ENCODE measurements at regions not wholly inside any gene's neighbourhood (a gene's known extent, or its start where the extent isn't known, plus 50 kb on each side); places are given as distances from the start of the nearest gene placed in this dataset.

GRCh38 chr3:66797889-66798560 lies 200.1 kb upstream of the KBTBD8 start:
- no peak for DNase-seq (ENCODE audit: low read depth in 2 of 3, low spot score in 1 of 3)

- DNase-seq (ENCODE audit: low read depth in 2 of 3, low spot score in 1 of 3): no peak
These were observed 197.1 kb upstream of the KBTBD8 start for GRCh38 chr3:66800941-66801545.

GRCh38 chr3:66803206-66803605 lies 194.9 kb upstream of the KBTBD8 start:
- DNase-seq (ENCODE audit: low read depth in 2 of 3, low spot score in 1 of 3): no peak

GRCh38 chr3:66803721-66804695 lies 194.1 kb upstream of the KBTBD8 start:
- DNase-seq (ENCODE audit: low read depth in 2 of 3, low spot score in 1 of 3): no peak

- no peak for DNase-seq (ENCODE audit: low read depth in 2 of 3, low spot score in 1 of 3)
These were observed 189.1 kb upstream of the KBTBD8 start for GRCh38 chr3:66808891-66809594.

- DNase-seq (ENCODE audit: low read depth in 2 of 3, low spot score in 1 of 3): no peak
These were observed 188.5 kb upstream of the KBTBD8 start for GRCh38 chr3:66809595-66809958.

- no peak for DNase-seq (ENCODE audit: low read depth in 2 of 3, low spot score in 1 of 3)
These were observed 186.0 kb upstream of the KBTBD8 start for GRCh38 chr3:66812136-66812535.

- DNase-seq (ENCODE audit: low read depth in 2 of 3, low spot score in 1 of 3): no peak
These were observed 185.4 kb upstream of the KBTBD8 start for GRCh38 chr3:66812741-66813140.

- DNase-seq (ENCODE audit: low read depth in 2 of 3, low spot score in 1 of 3): peak in 1 of 3 donors; percentile 10
These were observed 181.9 kb upstream of the KBTBD8 start for GRCh38 chr3:66816090-66816761.

- DNase-seq (ENCODE audit: low read depth in 2 of 3, low spot score in 1 of 3): no peak
These were observed 180.1 kb upstream of the KBTBD8 start for GRCh38 chr3:66817951-66818557.

- DNase-seq (ENCODE audit: low read depth in 2 of 3, low spot score in 1 of 3): no peak
These were observed 178.1 kb upstream of the KBTBD8 start for GRCh38 chr3:66819993-66820501.

GRCh38 chr3:66822186-66823008 lies 175.7 kb upstream of the KBTBD8 start:
- DNase-seq (ENCODE audit: low read depth in 2 of 3, low spot score in 1 of 3): peak; percentile 40 to 79 (median 51)

GRCh38 chr3:66823009-66823397 lies 175.1 kb upstream of the KBTBD8 start:
- no peak for DNase-seq (ENCODE audit: low read depth in 2 of 3, low spot score in 1 of 3)

- no peak for DNase-seq (ENCODE audit: low read depth in 2 of 3, low spot score in 1 of 3)
These were observed 174.6 kb upstream of the KBTBD8 start for GRCh38 chr3:66823532-66823931.

- DNase-seq (ENCODE audit: low read depth in 2 of 3, low spot score in 1 of 3): no peak
These were observed 172.7 kb upstream of the KBTBD8 start for GRCh38 chr3:66825375-66825774.

- no peak for DNase-seq (ENCODE audit: low read depth in 2 of 3, low spot score in 1 of 3)
These were observed 170.4 kb upstream of the KBTBD8 start for GRCh38 chr3:66827726-66828125.

GRCh38 chr3:66828303-66828702 lies 169.8 kb upstream of the KBTBD8 start:
- no peak for DNase-seq (ENCODE audit: low read depth in 2 of 3, low spot score in 1 of 3)

- no peak for DNase-seq (ENCODE audit: low read depth in 2 of 3, low spot score in 1 of 3)
These were observed 167.8 kb upstream of the KBTBD8 start for GRCh38 chr3:66830301-66830700.

- DNase-seq (ENCODE audit: low read depth in 2 of 3, low spot score in 1 of 3): no peak
These were observed 166.2 kb upstream of the KBTBD8 start for GRCh38 chr3:66831931-66832330.

All from stimulated activated CD4-positive, alpha-beta T cell treated with anti-CD3 and anti-CD28 coated beads, Interleukin-12 subunit alpha, Interleukin-12 subunit beta, amount 100 ng/mL, for 48 hours (primary cell).